ENCODE measurements at regions not wholly inside any gene's neighbourhood (a gene's known extent, or its start where the extent isn't known, plus 50 kb on each side); places are given as distances from the start of the nearest gene placed in this dataset.

DNA sequence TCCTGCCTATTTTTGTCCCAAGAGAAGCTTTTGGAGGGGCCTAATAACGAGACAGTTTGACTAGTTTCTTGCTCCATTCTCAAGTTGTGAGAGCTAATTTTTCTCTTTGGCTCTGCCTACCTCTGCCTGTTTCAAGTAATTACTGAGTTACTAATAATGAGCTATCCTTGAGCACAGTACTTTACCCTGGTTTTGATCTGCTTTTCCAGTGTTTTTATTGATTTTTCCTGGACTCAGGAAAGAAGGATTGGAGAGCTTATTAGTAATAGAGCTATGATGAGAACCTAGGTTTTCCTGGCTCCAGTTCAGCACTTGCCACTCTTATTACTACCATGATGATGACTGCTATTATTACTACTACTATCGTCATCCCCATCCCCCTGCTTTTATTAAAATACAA lies 106.7 kb downstream of the HS3ST3B1 start:
- TF ChIP-seq ZNF263 (CRISPR knock-in tag; IDR thresholded peaks at IDR 0.05; ENCODE audit: low read depth) (no peak), FOXJ3 (CRISPR knock-in tag; IDR thresholded peaks at IDR 0.05; ENCODE audit: borderline replicate concordance) (no peak), TEAD4 (CRISPR knock-in tag; IDR thresholded peaks at IDR 0.05) (no peak), ESRRA (CRISPR knock-in tag; IDR thresholded peaks at IDR 0.05; ENCODE audit: borderline replicate concordance) (no peak), TCF7 (CRISPR knock-in tag; IDR thresholded peaks at IDR 0.05; ENCODE audit: low read depth) (no peak), CBFB (CRISPR knock-in tag; IDR thresholded peaks at IDR 0.05; ENCODE audit: low read depth) (no peak), JUN (CRISPR knock-in tag; IDR thresholded peaks at IDR 0.05) (no peak), ZNF416 (CRISPR knock-in tag; IDR thresholded peaks at IDR 0.05) (no peak)
- TF ChIP-seq, protein P1, sequence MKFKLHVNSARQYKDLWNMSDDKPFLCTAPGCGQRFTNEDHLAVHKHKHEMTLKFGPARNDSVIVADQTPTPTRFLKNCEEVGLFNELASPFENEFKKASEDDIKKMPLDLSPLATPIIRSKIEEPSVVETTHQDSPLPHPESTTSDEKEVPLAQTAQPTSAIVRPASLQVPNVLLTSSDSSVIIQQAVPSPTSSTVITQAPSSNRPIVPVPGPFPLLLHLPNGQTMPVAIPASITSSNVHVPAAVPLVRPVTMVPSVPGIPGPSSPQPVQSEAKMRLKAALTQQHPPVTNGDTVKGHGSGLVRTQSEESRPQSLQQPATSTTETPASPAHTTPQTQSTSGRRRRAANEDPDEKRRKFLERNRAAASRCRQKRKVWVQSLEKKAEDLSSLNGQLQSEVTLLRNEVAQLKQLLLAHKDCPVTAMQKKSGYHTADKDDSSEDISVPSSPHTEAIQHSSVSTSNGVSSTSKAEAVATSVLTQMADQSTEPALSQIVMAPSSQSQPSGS (CRISPR knock-in tag; IDR thresholded peaks at IDR 0.05; ENCODE audit: borderline replicate concordance, low read depth): no peak
- TF ChIP-seq, protein P2, sequence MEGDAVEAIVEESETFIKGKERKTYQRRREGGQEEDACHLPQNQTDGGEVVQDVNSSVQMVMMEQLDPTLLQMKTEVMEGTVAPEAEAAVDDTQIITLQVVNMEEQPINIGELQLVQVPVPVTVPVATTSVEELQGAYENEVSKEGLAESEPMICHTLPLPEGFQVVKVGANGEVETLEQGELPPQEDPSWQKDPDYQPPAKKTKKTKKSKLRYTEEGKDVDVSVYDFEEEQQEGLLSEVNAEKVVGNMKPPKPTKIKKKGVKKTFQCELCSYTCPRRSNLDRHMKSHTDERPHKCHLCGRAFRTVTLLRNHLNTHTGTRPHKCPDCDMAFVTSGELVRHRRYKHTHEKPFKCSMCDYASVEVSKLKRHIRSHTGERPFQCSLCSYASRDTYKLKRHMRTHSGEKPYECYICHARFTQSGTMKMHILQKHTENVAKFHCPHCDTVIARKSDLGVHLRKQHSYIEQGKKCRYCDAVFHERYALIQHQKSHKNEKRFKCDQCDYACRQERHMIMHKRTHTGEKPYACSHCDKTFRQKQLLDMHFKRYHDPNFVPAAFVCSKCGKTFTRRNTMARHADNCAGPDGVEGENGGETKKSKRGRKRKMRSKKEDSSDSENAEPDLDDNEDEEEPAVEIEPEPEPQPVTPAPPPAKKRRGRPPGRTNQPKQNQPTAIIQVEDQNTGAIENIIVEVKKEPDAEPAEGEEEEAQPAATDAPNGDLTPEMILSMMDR (IDR thresholded peaks at IDR 0.05): no peak
- TF ChIP-seq, protein P3, sequence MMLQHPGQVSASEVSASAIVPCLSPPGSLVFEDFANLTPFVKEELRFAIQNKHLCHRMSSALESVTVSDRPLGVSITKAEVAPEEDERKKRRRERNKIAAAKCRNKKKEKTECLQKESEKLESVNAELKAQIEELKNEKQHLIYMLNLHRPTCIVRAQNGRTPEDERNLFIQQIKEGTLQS (CRISPR knock-in tag; conservative IDR thresholded peaks at IDR 0.05): no peak

All from WTC11 (cell line).